Panc1 (cell line): ENCODE measurements at regions not wholly inside any gene's neighbourhood (a gene's known extent, or its start where the extent isn't known, plus 50 kb on each side); places are given as distances from the start of the nearest gene placed in this dataset.

Experiments
- ATAC-seq: fragments of 200-7000 bp; cut with Tn5 transposase; 2 replicates; pipeline ENCODE4 v1.9.1; 2020; ENCODE audit warnings: mild to moderate bottlenecking, moderate library complexity
- BruUV-seq: library from RNA; stranded (reverse); fragments of 400-500 nt; replicated peaks from 2 replicates; lab custom pipeline; 2021; lab: Mats Ljungman, UMichigan
- CTCF ChIA-PET: fragments of 300-600 bp; sonication (Branson Sonifier 250); formaldehyde crosslinking; loops from one replicate; lab custom pipeline; 2022; ENCODE audit warnings: antibody characterized with exemption; lab: Charles Lee
- POLR2A ChIA-PET: fragments of 300-600 bp; sonication (Branson Sonifier 250); formaldehyde crosslinking; loops from one replicate; lab custom pipeline; 2022; ENCODE audit warnings: antibody characterized with exemption; lab: Charles Lee
- DNase-seq: peaks from one replicate; pipeline ENCODE4 v3.0.0-alpha.2; 2010; ENCODE audit warnings: low read depth, low spot score
- H3K27ac ChIP-seq: 2 replicates; pipeline ENCODE4 v1.5.1; 2011; ENCODE audit warnings: mild to moderate bottlenecking, low read length, inconsistent platforms
- H3K27me3 ChIP-seq: fragments of 200-500 bp; sonication (Bioruptor generic); 2 replicates; pipeline ENCODE4 v1.6.0; 2014; ENCODE audit warnings: low read length, inconsistent platforms; ENCODE audit not compliant: control insufficient read depth, insufficient read depth
- H3K36me3 ChIP-seq: fragments of 200-500 bp; sonication (Bioruptor generic); 2 replicates; pipeline ENCODE4 v1.5.1; 2014; ENCODE audit warnings: inconsistent platforms, mild to moderate bottlenecking, low read length, moderate library complexity; ENCODE audit not compliant: control insufficient read depth, insufficient read depth
- H3K4me1 ChIP-seq: 2 replicates; pipeline ENCODE4 v1.5.1; 2011; ENCODE audit warnings: inconsistent platforms, mild to moderate bottlenecking, low read length, moderate library complexity; ENCODE audit not compliant: control insufficient read depth, insufficient read depth
- H3K4me3 ChIP-seq, 2 experiments: 2 replicates each; pipeline ENCODE4 v1.5.1; 2011 to 2012; ENCODE audit warnings: low read depth in 2 of 2, low read length in 2 of 2, mild to moderate bottlenecking in 2 of 2, inconsistent platforms in 1 of 2, moderate library complexity in 1 of 2
- H3K9me3 ChIP-seq: fragments of 200-500 bp; sonication (Bioruptor generic); 2 replicates; pipeline ENCODE4 v1.5.1; 2014; ENCODE audit warnings: low read depth, mild to moderate bottlenecking, inconsistent platforms, low read length, moderate library complexity; ENCODE audit not compliant: control insufficient read depth, insufficient read depth
- CTCF ChIP-seq: fragments of 450-650 bp; IDR thresholded peaks from 2 replicates; pipeline ENCODE4 v1.5.1; 2017; ENCODE audit warnings: mild to moderate bottlenecking
- POLR2AphosphoS5 ChIP-seq: IDR thresholded peaks from 2 replicates; pipeline ENCODE4 v1.6.1; 2012; ENCODE audit warnings: mild to moderate bottlenecking, low read depth, low read length, moderate library complexity
- SIN3A ChIP-seq: IDR thresholded peaks from 2 replicates; pipeline ENCODE4 v1.6.1; 2012; ENCODE audit warnings: low read depth, mild to moderate bottlenecking, low read length, moderate library complexity, borderline replicate concordance; ENCODE audit not compliant: insufficient read depth
- TCF7L2 ChIP-seq: IDR thresholded peaks from 2 replicates; pipeline ENCODE4 v1.6.1; 2011; ENCODE audit warnings: mild to moderate bottlenecking, low read depth, low read length, inconsistent platforms
- in situ Hi-C: cut with HindIII; loops from 2 replicates; pipeline ENCODE4 v1.10.0; 2016; ENCODE audit warnings: low sequenced_read_pairs, low pct_unique_long_range_greater_than_20kb
- intact Hi-C: fragments of 100-400 bp; cut with micrococcal nuclease; formaldehyde crosslinking; loops from one replicate; pipeline ENCODE4 v1.10.0; 2022; ENCODE audit not compliant: unreplicated experiment
- TF ChIP-seq, protein P1 (sequence below), 2 experiments: IDR thresholded peaks; 2 replicates each; pipeline ENCODE4 v1.6.1; 2011 to 2012; ENCODE audit warnings: low read depth in 2 of 2, control low read depth in 1 of 2, low read length in 1 of 2, mild to moderate bottlenecking in 1 of 2, moderate library complexity in 1 of 2; ENCODE audit not compliant: insufficient read depth in 1 of 2

DNA sequence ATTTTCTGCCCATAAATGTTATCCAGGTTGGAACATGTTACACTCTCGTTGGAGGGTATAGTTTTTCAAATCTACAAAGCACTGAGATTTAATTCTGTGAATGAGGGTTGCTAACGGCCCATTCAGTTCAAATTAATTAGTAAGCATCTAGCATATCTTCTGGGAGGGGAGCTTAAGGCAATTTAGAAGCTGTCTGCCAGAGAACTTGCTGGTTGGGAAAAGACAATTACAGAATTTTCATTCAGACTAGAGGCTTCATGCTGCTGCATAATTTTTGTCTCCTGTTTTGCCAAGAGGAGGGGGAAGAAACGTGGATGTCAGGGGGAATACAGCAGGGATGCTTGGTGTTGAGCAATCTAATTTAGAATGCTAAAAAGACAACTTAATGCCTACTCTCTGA, 268.3 kb upstream of the FAM83B start:
- BruUV-seq = no TSS peak
- DNase-seq (no peak), ATAC-seq (no peak)
- POLR2A ChIA-PET = no interaction called here
- in situ Hi-C loops = no loop called here
- CTCF ChIA-PET = no interaction called here
- Histone ChIP-seq H3K36me3 (no peaks in the 10 kb centered on the region), H3K4me3 (no peak overlapping the region), H3K27ac (no peak overlapping the region), H3K9me3 (no peaks in the 10 kb centered on the region), H3K4me1 (no peaks in the 10 kb centered on the region), H3K27me3 (no peaks in the 10 kb centered on the region)
- TF ChIP-seq TCF7L2 = no peak
- TF ChIP-seq, protein P1, sequence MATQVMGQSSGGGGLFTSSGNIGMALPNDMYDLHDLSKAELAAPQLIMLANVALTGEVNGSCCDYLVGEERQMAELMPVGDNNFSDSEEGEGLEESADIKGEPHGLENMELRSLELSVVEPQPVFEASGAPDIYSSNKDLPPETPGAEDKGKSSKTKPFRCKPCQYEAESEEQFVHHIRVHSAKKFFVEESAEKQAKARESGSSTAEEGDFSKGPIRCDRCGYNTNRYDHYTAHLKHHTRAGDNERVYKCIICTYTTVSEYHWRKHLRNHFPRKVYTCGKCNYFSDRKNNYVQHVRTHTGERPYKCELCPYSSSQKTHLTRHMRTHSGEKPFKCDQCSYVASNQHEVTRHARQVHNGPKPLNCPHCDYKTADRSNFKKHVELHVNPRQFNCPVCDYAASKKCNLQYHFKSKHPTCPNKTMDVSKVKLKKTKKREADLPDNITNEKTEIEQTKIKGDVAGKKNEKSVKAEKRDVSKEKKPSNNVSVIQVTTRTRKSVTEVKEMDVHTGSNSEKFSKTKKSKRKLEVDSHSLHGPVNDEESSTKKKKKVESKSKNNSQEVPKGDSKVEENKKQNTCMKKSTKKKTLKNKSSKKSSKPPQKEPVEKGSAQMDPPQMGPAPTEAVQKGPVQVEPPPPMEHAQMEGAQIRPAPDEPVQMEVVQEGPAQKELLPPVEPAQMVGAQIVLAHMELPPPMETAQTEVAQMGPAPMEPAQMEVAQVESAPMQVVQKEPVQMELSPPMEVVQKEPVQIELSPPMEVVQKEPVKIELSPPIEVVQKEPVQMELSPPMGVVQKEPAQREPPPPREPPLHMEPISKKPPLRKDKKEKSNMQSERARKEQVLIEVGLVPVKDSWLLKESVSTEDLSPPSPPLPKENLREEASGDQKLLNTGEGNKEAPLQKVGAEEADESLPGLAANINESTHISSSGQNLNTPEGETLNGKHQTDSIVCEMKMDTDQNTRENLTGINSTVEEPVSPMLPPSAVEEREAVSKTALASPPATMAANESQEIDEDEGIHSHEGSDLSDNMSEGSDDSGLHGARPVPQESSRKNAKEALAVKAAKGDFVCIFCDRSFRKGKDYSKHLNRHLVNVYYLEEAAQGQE (IDR thresholded peaks at IDR 0.05; ENCODE audit: insufficient read depth in 1 of 2, low read depth in 2 of 2, low read length in 1 of 2) = no peak
- no peak for TF ChIP-seq SIN3A
- TF ChIP-seq CTCF = no peak
- no peak for TF ChIP-seq POLR2AphosphoS5
- intact Hi-C loops = no loop called here

DNA sequence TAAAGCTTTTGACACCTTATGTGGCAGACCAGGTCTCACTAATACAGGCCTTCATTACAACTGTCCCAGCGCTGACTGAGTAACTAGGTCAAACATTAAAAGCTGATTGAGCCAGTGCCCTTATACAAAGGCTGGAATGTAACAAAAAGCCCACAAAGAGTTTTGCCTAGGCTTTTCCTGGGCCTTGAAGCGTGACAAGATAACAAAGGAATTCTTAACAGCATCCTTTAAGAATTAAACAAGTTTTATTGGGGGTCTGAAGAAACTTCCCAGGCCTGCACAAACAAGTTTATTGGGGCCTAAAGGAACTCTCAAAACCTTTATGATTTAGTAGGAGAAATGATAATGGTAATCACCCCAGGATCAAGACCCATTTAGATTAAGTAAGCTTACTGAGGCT, 267.6 kb upstream of the FAM83B start:
- H3K4me1 ChIP-seq = no peaks in the 10 kb centered on the region
- no peak for TF ChIP-seq POLR2AphosphoS5
- TF ChIP-seq TCF7L2 = no peak
- no peak for TF ChIP-seq SIN3A
- no peak for TF ChIP-seq CTCF
- TF ChIP-seq, protein P1 (IDR thresholded peaks at IDR 0.05; ENCODE audit: insufficient read depth in 1 of 2, low read depth in 2 of 2, low read length in 1 of 2) = no peak
- H3K36me3 ChIP-seq = no peaks in the 10 kb centered on the region
- intact Hi-C loops (no loop called here), in situ Hi-C loops (no loop called here)
- H3K27me3 ChIP-seq = no peaks in the 10 kb centered on the region
- no peak for ATAC-seq
- POLR2A ChIA-PET = interaction anchor here (0.6 kb wide), 1 partner anchor 332 kb away, joined by 3 read pairs; no protein-coding TSS in a partner anchor
- H3K27ac ChIP-seq = no peak overlapping the region
- no TSS peak for BruUV-seq
- H3K4me3 ChIP-seq = no peak overlapping the region
- no peaks in the 10 kb centered on the region for H3K9me3 ChIP-seq
- CTCF ChIA-PET = no interaction called here
- no peak for DNase-seq
